HEK293T (cell line): ENCODE measurements at regions not wholly inside any gene's neighbourhood (a gene's known extent, or its start where the extent isn't known, plus 50 kb on each side); places are given as distances from the start of the nearest gene placed in this dataset.

ENCODE experiments used
- CTCF ChIA-PET: fragments of 350-600 bp; formaldehyde crosslinking; extraction: SDS; loops from one replicate; lab custom pipeline; 2021; ENCODE audit warnings: antibody characterized with exemption, inconsistent platforms; lab: Yijun Ruan, JAX
- POLR2A ChIA-PET: fragments of 350-600 bp; formaldehyde crosslinking; extraction: SDS; loops from one replicate; lab custom pipeline; 2020; ENCODE audit warnings: antibody characterized with exemption, inconsistent platforms; lab: Yijun Ruan, JAX
- DNase-seq: peaks from one replicate; pipeline ENCODE4 v3.0.0; 2012; ENCODE audit warnings: mixed read lengths; ENCODE audit errors: extremely low spot score
- ARNT ChIP-seq: fragments of 450-650 bp; IDR thresholded peaks from 2 replicates; pipeline ENCODE4 v1.6.1; 2017; ENCODE audit warnings: mild to moderate bottlenecking
- BHLHE40 ChIP-seq: fragments of 450-650 bp; IDR thresholded peaks from 2 replicates; pipeline ENCODE4 v1.6.1; 2016; ENCODE audit warnings: mild to moderate bottlenecking, moderate library complexity, borderline replicate concordance
- CTBP1 ChIP-seq: fragments of 450-650 bp; IDR thresholded peaks from 2 replicates; pipeline ENCODE4 v1.6.1; 2016; ENCODE audit warnings: borderline replicate concordance
- ELF4 ChIP-seq: fragments of 450-650 bp; IDR thresholded peaks from 2 replicates; pipeline ENCODE4 v1.6.1; 2017; ENCODE audit warnings: antibody characterized with exemption
- FOXA1 ChIP-seq: fragments of 450-650 bp; IDR thresholded peaks from 2 replicates; pipeline ENCODE4 v1.6.1; 2016; ENCODE audit warnings: mild to moderate bottlenecking
- FOXK2 ChIP-seq: fragments of 450-650 bp; IDR thresholded peaks from 2 replicates; pipeline ENCODE4 v1.6.1; 2016; ENCODE audit warnings: mild to moderate bottlenecking
- FOXM1 ChIP-seq: fragments of 450-650 bp; IDR thresholded peaks from 2 replicates; pipeline ENCODE4 v1.6.1; 2017; ENCODE audit warnings: mild to moderate bottlenecking, borderline replicate concordance
- HDGF ChIP-seq: fragments of 450-650 bp; IDR thresholded peaks from 2 replicates; pipeline ENCODE4 v1.6.1; 2017; ENCODE audit warnings: antibody characterized with exemption, borderline replicate concordance
- L3MBTL2 ChIP-seq: fragments of 450-650 bp; conservative IDR thresholded peaks from 2 replicates; pipeline ENCODE4 v1.6.1; 2016; ENCODE audit warnings: mild to moderate bottlenecking
- LEF1 ChIP-seq: fragments of 450-650 bp; IDR thresholded peaks from 2 replicates; pipeline ENCODE4 v1.6.1; 2017; ENCODE audit warnings: mild to moderate bottlenecking, borderline replicate concordance
- NFRKB ChIP-seq: fragments of 450-650 bp; IDR thresholded peaks from 2 replicates; pipeline ENCODE4 v1.6.1; 2016; ENCODE audit warnings: mild to moderate bottlenecking, moderate library complexity
- SP1 ChIP-seq: fragments of 450-650 bp; IDR thresholded peaks from 2 replicates; pipeline ENCODE4 v1.6.1; 2017
- SUZ12 ChIP-seq: fragments of 450-650 bp; IDR thresholded peaks from 2 replicates; pipeline ENCODE4 v1.6.1; 2016; ENCODE audit warnings: mild to moderate bottlenecking
- TARDBP ChIP-seq: fragments of 450-650 bp; IDR thresholded peaks from 2 replicates; pipeline ENCODE4 v1.6.1; 2016
- ZNF384 ChIP-seq: fragments of 450-650 bp; IDR thresholded peaks from 2 replicates; pipeline ENCODE4 v1.6.1; 2016
- TF ChIP-seq, protein P1 (sequence below): fragments of 450-650 bp; IDR thresholded peaks from 2 replicates; pipeline ENCODE4 v1.6.1; 2016

DNA sequence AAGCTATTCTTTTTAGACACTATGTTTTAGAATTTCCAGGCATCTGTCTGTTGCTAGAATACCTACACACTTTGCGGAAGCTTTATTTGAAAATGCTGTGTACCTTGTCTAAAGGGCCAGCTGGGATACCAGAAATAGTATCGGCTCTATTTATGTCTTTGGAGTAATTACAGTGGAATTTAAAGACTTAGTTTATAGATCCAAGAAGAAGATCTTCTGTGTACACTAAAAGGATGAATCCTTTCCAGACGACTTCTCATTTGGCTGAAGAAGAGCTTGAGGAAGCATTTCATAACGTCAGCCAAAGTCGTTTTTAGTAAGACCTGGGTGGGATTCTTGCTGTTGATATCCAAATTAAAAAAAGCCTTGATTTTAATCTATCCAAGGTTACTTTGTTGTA lies 365.9 kb downstream of the INHBA start:
- TF ChIP-seq FOXK2 (no peak), L3MBTL2 (no peak), BHLHE40 (no peak), HDGF (no peak), ARNT (no peak), ELF4 (no peak), TARDBP (no peak), CTBP1 (no peak), FOXM1 (no peak), SP1 (no peak), NFRKB (no peak), LEF1 (no peak)
- TF ChIP-seq, protein P1, sequence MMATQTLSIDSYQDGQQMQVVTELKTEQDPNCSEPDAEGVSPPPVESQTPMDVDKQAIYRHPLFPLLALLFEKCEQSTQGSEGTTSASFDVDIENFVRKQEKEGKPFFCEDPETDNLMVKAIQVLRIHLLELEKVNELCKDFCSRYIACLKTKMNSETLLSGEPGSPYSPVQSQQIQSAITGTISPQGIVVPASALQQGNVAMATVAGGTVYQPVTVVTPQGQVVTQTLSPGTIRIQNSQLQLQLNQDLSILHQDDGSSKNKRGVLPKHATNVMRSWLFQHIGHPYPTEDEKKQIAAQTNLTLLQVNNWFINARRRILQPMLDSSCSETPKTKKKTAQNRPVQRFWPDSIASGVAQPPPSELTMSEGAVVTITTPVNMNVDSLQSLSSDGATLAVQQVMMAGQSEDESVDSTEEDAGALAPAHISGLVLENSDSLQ = no peak
- no peak for DNase-seq
- POLR2A ChIA-PET = no interaction called here
- CTCF ChIA-PET = no interaction called here

DNA sequence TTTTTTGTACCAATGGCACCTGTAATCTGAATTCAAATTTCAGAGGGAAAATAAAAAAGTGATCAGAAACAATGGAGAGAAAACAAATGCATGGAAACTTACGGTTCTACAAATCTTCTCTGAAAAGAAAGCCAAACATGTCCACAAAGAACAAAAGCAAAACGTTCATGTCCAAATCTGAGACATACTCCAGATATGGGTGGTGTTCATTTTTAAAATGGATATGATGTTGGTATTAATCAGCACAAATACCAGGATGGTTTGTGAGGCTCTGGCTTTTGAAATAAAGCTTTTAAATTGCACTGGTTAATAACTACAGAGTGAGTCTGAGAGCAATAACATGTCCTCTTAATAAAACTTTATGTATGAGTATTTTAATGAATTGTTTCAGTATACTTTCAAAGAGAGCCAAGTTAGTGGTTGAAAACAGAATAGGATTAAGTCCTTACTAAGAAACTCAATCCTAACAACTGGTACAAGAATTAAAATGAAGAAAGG lies 366.4 kb downstream of the INHBA start:
- ChIA-PET POLR2A (no interaction called here), CTCF (interaction anchor here (0.7 kb wide), 1 partner anchor 1251 kb away, joined by 3 read pairs; no protein-coding TSS in a partner anchor)
- TF ChIP-seq BHLHE40 (no peak), L3MBTL2 (no peak), FOXA1 (no peak), ARNT (no peak), HDGF (no peak), TARDBP (no peak), ZNF384 (no peak)
- DNase-seq = no peak

DNA sequence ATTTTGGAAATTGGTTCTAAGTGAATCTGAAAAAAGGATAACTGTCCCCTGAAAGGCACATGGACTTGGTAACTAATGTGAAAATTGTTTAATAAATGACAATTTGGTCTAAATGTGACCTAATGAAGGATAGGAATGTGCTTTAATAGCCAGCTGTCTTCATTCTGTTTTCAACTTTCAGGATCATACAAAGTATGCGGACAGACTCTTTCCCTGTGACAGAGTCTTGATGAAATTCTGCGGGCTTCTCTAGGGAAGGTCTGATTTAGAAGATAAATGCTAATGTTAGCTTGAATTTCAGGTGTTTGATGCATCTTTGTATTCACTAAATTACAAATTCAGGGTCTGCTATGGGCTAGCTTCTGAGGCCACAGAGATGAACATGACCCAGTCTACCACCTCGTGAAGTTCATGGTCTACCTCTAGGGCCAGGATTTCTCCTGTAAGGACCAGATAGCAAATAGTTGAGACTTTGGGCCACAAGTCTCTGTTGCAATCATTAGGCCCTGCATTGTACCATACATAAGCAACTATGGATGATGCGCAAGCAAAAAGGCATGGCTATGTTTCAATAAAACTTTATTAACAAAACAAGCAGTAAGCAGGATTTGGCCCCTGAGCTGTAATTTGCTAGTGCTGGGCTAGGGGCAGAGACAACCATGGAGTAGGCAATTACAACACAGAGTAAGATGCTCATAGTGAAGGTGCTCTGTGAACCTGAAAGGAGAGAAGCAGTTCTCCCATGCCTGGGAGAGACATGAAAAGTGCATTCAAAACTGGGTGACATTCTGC lies 368.6 kb downstream of the INHBA start:
- TF ChIP-seq LEF1 = no peak
- TF ChIP-seq NFRKB = no peak
- no peak for TF ChIP-seq SP1
- TF ChIP-seq FOXK2 = no peak
- TF ChIP-seq SUZ12 = no peak
- no peak for TF ChIP-seq ZNF384
- no peak for TF ChIP-seq FOXA1
- no peak for TF ChIP-seq FOXM1
- TF ChIP-seq TARDBP = no peak
- TF ChIP-seq CTBP1 = no peak
- no peak for DNase-seq
- ChIA-PET CTCF (no interaction called here), POLR2A (no interaction called here)

DNA sequence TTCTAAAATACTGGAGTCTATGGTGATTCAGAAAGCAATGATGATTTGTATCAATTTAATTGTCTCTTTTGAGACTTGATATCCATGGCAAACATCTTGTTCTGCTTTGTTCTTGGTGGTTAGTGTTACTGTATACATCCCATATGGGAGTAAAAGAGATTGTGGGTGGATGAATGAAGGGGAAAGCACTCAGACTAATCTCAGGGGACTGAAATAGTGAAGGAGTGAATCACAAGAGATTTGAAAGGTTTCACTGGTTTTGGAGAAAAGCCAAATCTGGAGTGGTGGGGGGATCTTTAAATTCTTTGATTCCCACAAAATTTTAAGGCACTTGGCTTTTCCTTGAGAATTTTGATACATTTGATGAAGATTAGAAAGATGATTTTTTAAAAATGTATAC lies 369.4 kb downstream of the INHBA start:
- DNase-seq = no peak
- CTCF ChIA-PET = no interaction called here
- POLR2A ChIA-PET = no interaction called here
- TF ChIP-seq, protein P1 = no peak
- TF ChIP-seq L3MBTL2 (no peak), SUZ12 (no peak), SP1 (no peak), ELF4 (no peak)

DNA sequence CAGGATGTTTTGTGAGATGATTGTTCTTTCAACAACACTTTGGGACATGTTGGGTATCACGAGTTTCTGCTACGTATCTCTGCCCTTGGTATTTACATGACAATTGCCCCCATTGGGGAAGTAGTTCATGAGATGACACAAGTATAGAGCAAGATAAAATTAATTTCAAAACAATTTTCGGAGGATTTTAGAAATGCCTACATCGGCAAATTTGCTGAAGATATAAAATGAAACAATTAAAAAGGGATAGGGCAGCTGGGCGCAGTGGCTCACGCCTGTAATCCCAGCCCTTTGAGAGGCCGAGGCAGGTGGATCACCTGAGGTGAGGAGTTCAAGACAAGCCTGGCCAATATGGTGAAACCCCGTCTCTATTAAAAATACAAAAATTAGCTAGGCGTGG lies 371.7 kb downstream of the INHBA start:
- DNase-seq = no peak
- TF ChIP-seq TARDBP (no peak), ARNT (no peak), ZNF384 (no peak), FOXA1 (no peak), SUZ12 (no peak), SP1 (no peak), NFRKB (no peak), BHLHE40 (no peak)
- ChIA-PET CTCF (no interaction called here), POLR2A (no interaction called here)

DNA sequence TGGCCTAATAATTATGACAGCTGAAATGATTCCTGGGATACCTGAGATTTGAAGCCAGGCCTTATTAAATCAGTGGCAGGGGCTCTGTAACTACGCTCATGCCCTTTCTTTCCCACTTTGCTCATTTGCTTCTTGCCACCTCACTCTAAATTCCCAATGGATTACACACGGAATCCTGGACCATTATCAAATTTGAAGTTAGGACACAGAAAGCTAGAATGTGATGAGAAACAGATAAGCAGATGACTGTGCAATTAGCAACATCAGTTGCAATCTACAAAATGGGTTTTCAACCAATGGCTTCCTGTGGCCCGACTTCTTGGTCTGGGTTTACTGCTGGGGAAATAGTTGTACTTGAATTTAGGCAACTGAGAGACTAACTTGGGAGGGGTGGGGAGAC lies 374.3 kb downstream of the INHBA start:
- ChIA-PET CTCF (interaction anchor here (0.6 kb wide), 1 partner anchor 12 kb away, joined by 3 read pairs; no protein-coding TSS in a partner anchor), POLR2A (no interaction called here)
- no peak for DNase-seq
- no peak for TF ChIP-seq LEF1
- no peak for TF ChIP-seq SUZ12
- TF ChIP-seq FOXA1 = no peak
- no peak for TF ChIP-seq SP1
- TF ChIP-seq FOXK2 = no peak
- TF ChIP-seq TARDBP = no peak
- no peak for TF ChIP-seq L3MBTL2

DNA sequence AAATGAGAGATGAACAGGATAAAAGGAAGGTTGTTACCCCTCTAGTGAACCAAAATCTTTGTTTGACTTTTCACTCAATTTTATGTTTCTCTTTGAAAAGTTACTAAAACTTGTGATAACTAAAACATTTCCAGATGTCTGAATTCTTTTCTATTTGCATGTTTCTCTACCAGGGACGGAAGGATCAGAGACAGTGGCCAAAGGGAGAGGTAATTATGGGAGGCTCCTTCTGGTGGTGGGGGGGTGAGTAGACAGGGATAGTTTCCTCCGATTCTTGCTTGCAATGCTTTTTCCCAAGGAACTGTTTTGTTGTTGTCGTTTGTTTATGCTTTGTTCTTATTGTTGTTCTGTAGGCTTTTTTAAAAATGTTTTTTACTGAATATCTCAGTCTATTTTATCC lies 374.8 kb downstream of the INHBA start:
- DNase-seq = no peak
- ChIA-PET CTCF (no interaction called here), POLR2A (no interaction called here)
- TF ChIP-seq ARNT (no peak), ELF4 (no peak), CTBP1 (no peak), FOXA1 (no peak), BHLHE40 (no peak), SUZ12 (no peak), SP1 (no peak), ZNF384 (no peak), LEF1 (no peak), FOXM1 (no peak), L3MBTL2 (no peak), HDGF (no peak)
- TF ChIP-seq, protein P1 = no peak
